ENCODE measurements at regions not wholly inside any gene's neighbourhood (a gene's known extent, or its start where the extent isn't known, plus 50 kb on each side); places are given as distances from the start of the nearest gene placed in this dataset.

GRCh38 chr16:79318143-79318899 lies 282.2 kb downstream of the MAF start:
- TF ChIP-seq CTCF (IDR thresholded peaks at IDR 0.05; ENCODE audit: low read depth, low read length), result no peak
- Histone ChIP-seq H3K36me3 (no peaks in the 10 kb centered on the region), H3K9me3 (ENCODE audit: low read depth) (no peaks in the 10 kb centered on the region), H3K4me1 (ENCODE audit: low read depth) (peaks cover 3% of the 10 kb centered on the region), H3K27ac (no peak overlapping the region), H3K27me3 (peaks cover 7% of the 10 kb centered on the region), H3K4me3 (no peak overlapping the region)
- DNase-seq (ENCODE audit: low read depth in 1 of 2, low spot score in 1 of 2), result no peak

GRCh38 chr16:79317521-79317920 lies 283.0 kb downstream of the MAF start:
- no peaks in the 10 kb centered on the region for H3K9me3 ChIP-seq (ENCODE audit: low read depth)
- H3K4me1 ChIP-seq (ENCODE audit: low read depth), result peaks cover 3% of the 10 kb centered on the region
- no peak for TF ChIP-seq CTCF (IDR thresholded peaks at IDR 0.05; ENCODE audit: low read depth, low read length)
- no peak overlapping the region for H3K27ac ChIP-seq
- H3K36me3 ChIP-seq, result no peaks in the 10 kb centered on the region
- no peak overlapping the region for H3K4me3 ChIP-seq
- no peak for DNase-seq (ENCODE audit: low read depth in 1 of 2, low spot score in 1 of 2)
- peaks cover 7% of the 10 kb centered on the region for H3K27me3 ChIP-seq

GRCh38 chr16:79317026-79317425 lies 283.5 kb downstream of the MAF start:
- DNase-seq (ENCODE audit: low read depth in 1 of 2, low spot score in 1 of 2), result no peak
- H3K36me3 ChIP-seq, result no peaks in the 10 kb centered on the region

GRCh38 chr16:79316004-79316458 lies 284.5 kb downstream of the MAF start:
- Histone ChIP-seq H3K27me3 (peaks cover 7% of the 10 kb centered on the region), H3K27ac (no peak overlapping the region), H3K9me3 (ENCODE audit: low read depth) (no peaks in the 10 kb centered on the region), H3K36me3 (no peaks in the 10 kb centered on the region), H3K4me3 (no peak overlapping the region), H3K4me1 (ENCODE audit: low read depth) (peaks cover 3% of the 10 kb centered on the region)
- no peak for DNase-seq (ENCODE audit: low read depth in 1 of 2, low spot score in 1 of 2)
- TF ChIP-seq CTCF (IDR thresholded peaks at IDR 0.05; ENCODE audit: low read depth, low read length), result no peak

More at GRCh38 chr16:79317026-79317425, 283.5 kb downstream of the MAF start:
- no peak overlapping the region for H3K4me3 ChIP-seq
- H3K27me3 ChIP-seq, result peaks cover 7% of the 10 kb centered on the region
- no peak overlapping the region for H3K27ac ChIP-seq
- no peaks in the 10 kb centered on the region for H3K9me3 ChIP-seq (ENCODE audit: low read depth)
- H3K4me1 ChIP-seq (ENCODE audit: low read depth), result peaks cover 3% of the 10 kb centered on the region
- TF ChIP-seq CTCF (IDR thresholded peaks at IDR 0.05; ENCODE audit: low read depth, low read length), result no peak

- Histone ChIP-seq H3K4me3 (no peak overlapping the region), H3K27ac (no peak overlapping the region), H3K4me1 (ENCODE audit: low read depth) (peaks cover 3% of the 10 kb centered on the region), H3K9me3 (ENCODE audit: low read depth) (no peaks in the 10 kb centered on the region), H3K36me3 (no peaks in the 10 kb centered on the region), H3K27me3 (no peaks in the 10 kb centered on the region)
- TF ChIP-seq CTCF (IDR thresholded peaks at IDR 0.05; ENCODE audit: low read depth, low read length), result no peak
- DNase-seq (ENCODE audit: low read depth in 1 of 2, low spot score in 1 of 2), result no peak
Observed at GRCh38 chr16:79312502-79312901, 288.0 kb downstream of the MAF start.
